ENCODE measurements at regions not wholly inside any gene's neighbourhood (a gene's known extent, or its start where the extent isn't known, plus 50 kb on each side); places are given as distances from the start of the nearest gene placed in this dataset.

- Histone ChIP-seq H3K14ac (replicated peaks; ENCODE audit: low read depth, low read length) (no peak overlapping the region), H2BK15ac (ENCODE audit: low read depth, low read length) (no peak overlapping the region), H3K9me3 (ENCODE audit: control insufficient read depth, insufficient read depth, low read length) (no peaks in the 10 kb centered on the region), H2BK5ac (ENCODE audit: low read depth, low read length, poor library complexity, severe bottlenecking) (no peak overlapping the region), H2BK120ac (ENCODE audit: low read depth, low read length) (no peak overlapping the region), H4K91ac (ENCODE audit: insufficient read depth, low read depth, low read length) (no peak overlapping the region), H3K4ac (ENCODE audit: low read depth, low read length) (no peak overlapping the region), H3K56ac (ENCODE audit: extremely low read depth, insufficient read depth, low read length) (no peak overlapping the region), H3K18ac (ENCODE audit: low read depth, low read length) (no peak overlapping the region), H3K4me1 (ENCODE audit: control insufficient read depth, insufficient read depth, low read length) (no peaks in the 10 kb centered on the region), H4K5ac (ENCODE audit: low read depth, low read length) (no peak overlapping the region), H4K8ac (ENCODE audit: low read depth in 2 of 2, low read length in 2 of 2) (no peak overlapping the region), H3K79me1 (ENCODE audit: low read depth in 1 of 2, low read length in 2 of 2) (no peaks in the 10 kb centered on the region), H2AFZ (replicated peaks; ENCODE audit: low read length, poor library complexity) (no peak overlapping the region), H3K9ac (ENCODE audit: low read depth, low read length) (no peak overlapping the region), H3K23ac (ENCODE audit: low read depth, low read length) (no peak overlapping the region), H4K20me1 (ENCODE audit: insufficient read depth, low read length) (no peaks in the 10 kb centered on the region), H3K27me3 (ENCODE audit: control insufficient read depth, insufficient read depth, low read length) (no peaks in the 10 kb centered on the region), H3K4me2 (ENCODE audit: low read depth, low read length) (no peak overlapping the region), H2AK9ac (replicated peaks; ENCODE audit: low read depth, low read length, poor library complexity) (no peak overlapping the region), H2AK5ac (ENCODE audit: low read depth, low read length) (no peak overlapping the region), H2BK20ac (ENCODE audit: low read depth, low read length) (no peak overlapping the region), H3K4me3 (ENCODE audit: insufficient read depth, low read depth, low read length) (no peak overlapping the region), H3K36me3 (ENCODE audit: control insufficient read depth, insufficient read depth, low read length) (no peaks in the 10 kb centered on the region), H3K9me1 (ENCODE audit: insufficient read depth, low read length) (no peaks in the 10 kb centered on the region), H3K27ac (ENCODE audit: insufficient read depth, low read length) (no peak overlapping the region)
- ChIA-PET CTCF (no interaction called here), POLR2A (ENCODE audit: unreplicated experiment) (no interaction called here)
- no peak for TF ChIP-seq USF2 (IDR thresholded peaks at IDR 0.05; ENCODE audit: low read depth, low read length)
- no peak for TF ChIP-seq CEBPB (IDR thresholded peaks at IDR 0.05; ENCODE audit: low read depth, low read length)
- TF ChIP-seq RCOR1 (IDR thresholded peaks at IDR 0.05; ENCODE audit: insufficient replicate concordance, low read length) = no peak
- TF ChIP-seq RFX5 (IDR thresholded peaks at IDR 0.05; ENCODE audit: low read depth, low read length) = no peak
- TF ChIP-seq FOS (IDR thresholded peaks at IDR 0.05; ENCODE audit: low read depth, low read length) = no peak
- TF ChIP-seq SMC3 (IDR thresholded peaks at IDR 0.05; ENCODE audit: low read depth, low read length) = no peak
- TF ChIP-seq MAFK (IDR thresholded peaks at IDR 0.05; ENCODE audit: low read depth, low read length) = no peak
- TF ChIP-seq POLR2A (IDR thresholded peaks at IDR 0.05; ENCODE audit: low read depth, low read length) = no peak
- no peak for TF ChIP-seq RAD21 (IDR thresholded peaks at IDR 0.05; ENCODE audit: low read length)
- TF ChIP-seq BHLHE40 (IDR thresholded peaks at IDR 0.05; ENCODE audit: low read depth, low read length) = no peak
- no peak for TF ChIP-seq MXI1 (IDR thresholded peaks at IDR 0.05; ENCODE audit: borderline replicate concordance, low read depth, low read length)
- TF ChIP-seq CTCF (conservative IDR thresholded peaks at IDR 0.05; ENCODE audit: low read depth, low read length) = no peak
- TF ChIP-seq MAZ (IDR thresholded peaks at IDR 0.05; ENCODE audit: borderline replicate concordance, low read depth, low read length) = no peak
- no peak for TF ChIP-seq NFE2L2 (IDR thresholded peaks at IDR 0.05; ENCODE audit: low read depth, low read length)
- no peak for TF ChIP-seq CHD1 (IDR thresholded peaks at IDR 0.05; ENCODE audit: low read depth, low read length)
- no peak for DNase-seq
- in situ Hi-C loops (cut with MboI; ENCODE audit: low sequenced_read_pairs) = no loop called here
- no peak for ATAC-seq (ENCODE audit: low read depth)
- intact Hi-C loops (cut with micrococcal nuclease) = no loop called here
- WGBS, 2 experiments (ENCODE audit: extremely low coverage in 2 of 2, insufficient read length in 1 of 2) = no CpG with 5 or more reads among the region's 3 CpGs
- dilution Hi-C loops (cut with HindIII; ENCODE audit: low sequenced_read_pairs, unreplicated experiment) = no loop called here
- no TSS peak for BruUV-seq (replicated peaks)
These were observed 205.4 kb upstream of the GK2 start for GRCh38 chr4:79613269-79613935.

Measured in IMR-90 (cell line).